ENCODE measurements at regions not wholly inside any gene's neighbourhood (a gene's known extent, or its start where the extent isn't known, plus 50 kb on each side); places are given as distances from the start of the nearest gene placed in this dataset.

GRCh38 chr4:82149750-82150149, 224.0 kb downstream of the HNRNPD start:
- no peak for TF ChIP-seq CTCF (IDR thresholded peaks at IDR 0.05; ENCODE audit: low read depth, low read length, poor library complexity, severe bottlenecking)
- no peak for TF ChIP-seq EZH2phosphoT487 (IDR thresholded peaks at IDR 0.05; ENCODE audit: borderline replicate concordance, low read length)

All from DOHH2 (cell line).